ENCODE measurements at regions not wholly inside any gene's neighbourhood (a gene's known extent, or its start where the extent isn't known, plus 50 kb on each side); places are given as distances from the start of the nearest gene placed in this dataset.

DNA sequence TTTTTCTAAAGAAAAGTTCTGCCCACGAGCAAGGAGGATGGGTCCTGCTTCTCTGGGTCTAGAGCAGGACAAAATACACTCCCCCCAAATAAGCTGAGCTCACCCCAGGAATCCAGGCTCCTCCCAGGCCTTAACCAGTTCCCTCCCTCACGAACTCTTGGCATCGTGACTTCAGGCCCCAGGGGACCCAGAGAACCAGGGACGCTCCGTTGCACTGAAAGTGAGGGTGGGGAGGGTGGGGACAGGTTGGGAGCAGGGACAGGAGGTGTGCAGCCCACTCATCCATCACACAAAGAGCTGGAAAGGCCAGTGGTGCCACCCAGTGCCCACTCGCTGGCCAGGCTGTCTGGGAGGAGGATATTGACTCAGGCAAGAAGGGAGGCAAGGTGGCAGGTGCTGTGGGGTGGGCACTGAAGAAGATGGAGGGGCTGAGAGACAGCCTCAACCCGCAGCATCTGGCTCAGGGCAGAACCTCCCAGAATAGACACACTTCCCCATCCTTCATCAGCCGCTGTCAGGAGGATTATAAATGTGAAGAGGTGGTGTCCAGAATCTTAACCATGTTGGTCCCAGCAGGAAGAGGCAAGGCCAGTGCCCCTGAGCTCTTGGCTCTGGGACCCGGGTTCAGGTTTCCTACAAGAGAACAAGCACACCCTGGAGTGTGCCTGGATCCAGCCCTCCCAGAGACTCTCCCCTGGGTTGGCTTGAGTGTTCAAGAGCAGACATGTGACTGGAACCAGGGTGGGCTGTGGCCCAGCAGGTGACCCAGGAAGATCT lies 67.9 kb upstream of the RPL38 start:
- no peak for DNase-seq (ENCODE audit: low read depth, low spot score)
- Histone ChIP-seq H3K9me3 (ENCODE audit: control insufficient read depth, insufficient read depth, low read depth, low read length) (0 out of 2 replicates have a peak, but pooled peaks cover 1% of the 10 kb centered on the region), H3K36me3 (ENCODE audit: control insufficient read depth, insufficient read depth, low read length) (no peaks in the 10 kb centered on the region), H3K4me1 (ENCODE audit: control insufficient read depth, insufficient read depth, low read length) (no peaks in the 10 kb centered on the region), H3K27ac (ENCODE audit: low read length) (no peak overlapping the region), H3K27me3 (ENCODE audit: control insufficient read depth, insufficient read depth, low read length) (peaks cover 28% of the 10 kb centered on the region), H3K4me3 (ENCODE audit: low read depth in 2 of 2, low read length in 2 of 2) (no peak overlapping the region)
- in situ Hi-C loops (cut with HindIII; ENCODE audit: low pct_unique_long_range_greater_than_20kb, low sequenced_read_pairs) (no loop called here), intact Hi-C loops (cut with micrococcal nuclease; ENCODE audit: unreplicated experiment) (no loop called here)
- no TSS peak for BruUV-seq (replicated peaks)
- POLR2A ChIA-PET, result no interaction called here
- CTCF ChIA-PET, result no interaction called here
- TF ChIP-seq TCF7L2 (IDR thresholded peaks at IDR 0.05; ENCODE audit: low read depth, low read length) (no peak), SIN3A (IDR thresholded peaks at IDR 0.05; ENCODE audit: borderline replicate concordance, insufficient read depth, low read depth, low read length) (no peak), POLR2AphosphoS5 (IDR thresholded peaks at IDR 0.05; ENCODE audit: low read depth, low read length) (no peak)
- TF ChIP-seq, protein P1, sequence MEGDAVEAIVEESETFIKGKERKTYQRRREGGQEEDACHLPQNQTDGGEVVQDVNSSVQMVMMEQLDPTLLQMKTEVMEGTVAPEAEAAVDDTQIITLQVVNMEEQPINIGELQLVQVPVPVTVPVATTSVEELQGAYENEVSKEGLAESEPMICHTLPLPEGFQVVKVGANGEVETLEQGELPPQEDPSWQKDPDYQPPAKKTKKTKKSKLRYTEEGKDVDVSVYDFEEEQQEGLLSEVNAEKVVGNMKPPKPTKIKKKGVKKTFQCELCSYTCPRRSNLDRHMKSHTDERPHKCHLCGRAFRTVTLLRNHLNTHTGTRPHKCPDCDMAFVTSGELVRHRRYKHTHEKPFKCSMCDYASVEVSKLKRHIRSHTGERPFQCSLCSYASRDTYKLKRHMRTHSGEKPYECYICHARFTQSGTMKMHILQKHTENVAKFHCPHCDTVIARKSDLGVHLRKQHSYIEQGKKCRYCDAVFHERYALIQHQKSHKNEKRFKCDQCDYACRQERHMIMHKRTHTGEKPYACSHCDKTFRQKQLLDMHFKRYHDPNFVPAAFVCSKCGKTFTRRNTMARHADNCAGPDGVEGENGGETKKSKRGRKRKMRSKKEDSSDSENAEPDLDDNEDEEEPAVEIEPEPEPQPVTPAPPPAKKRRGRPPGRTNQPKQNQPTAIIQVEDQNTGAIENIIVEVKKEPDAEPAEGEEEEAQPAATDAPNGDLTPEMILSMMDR (IDR thresholded peaks at IDR 0.05), result no peak
- TF ChIP-seq, protein P2, sequence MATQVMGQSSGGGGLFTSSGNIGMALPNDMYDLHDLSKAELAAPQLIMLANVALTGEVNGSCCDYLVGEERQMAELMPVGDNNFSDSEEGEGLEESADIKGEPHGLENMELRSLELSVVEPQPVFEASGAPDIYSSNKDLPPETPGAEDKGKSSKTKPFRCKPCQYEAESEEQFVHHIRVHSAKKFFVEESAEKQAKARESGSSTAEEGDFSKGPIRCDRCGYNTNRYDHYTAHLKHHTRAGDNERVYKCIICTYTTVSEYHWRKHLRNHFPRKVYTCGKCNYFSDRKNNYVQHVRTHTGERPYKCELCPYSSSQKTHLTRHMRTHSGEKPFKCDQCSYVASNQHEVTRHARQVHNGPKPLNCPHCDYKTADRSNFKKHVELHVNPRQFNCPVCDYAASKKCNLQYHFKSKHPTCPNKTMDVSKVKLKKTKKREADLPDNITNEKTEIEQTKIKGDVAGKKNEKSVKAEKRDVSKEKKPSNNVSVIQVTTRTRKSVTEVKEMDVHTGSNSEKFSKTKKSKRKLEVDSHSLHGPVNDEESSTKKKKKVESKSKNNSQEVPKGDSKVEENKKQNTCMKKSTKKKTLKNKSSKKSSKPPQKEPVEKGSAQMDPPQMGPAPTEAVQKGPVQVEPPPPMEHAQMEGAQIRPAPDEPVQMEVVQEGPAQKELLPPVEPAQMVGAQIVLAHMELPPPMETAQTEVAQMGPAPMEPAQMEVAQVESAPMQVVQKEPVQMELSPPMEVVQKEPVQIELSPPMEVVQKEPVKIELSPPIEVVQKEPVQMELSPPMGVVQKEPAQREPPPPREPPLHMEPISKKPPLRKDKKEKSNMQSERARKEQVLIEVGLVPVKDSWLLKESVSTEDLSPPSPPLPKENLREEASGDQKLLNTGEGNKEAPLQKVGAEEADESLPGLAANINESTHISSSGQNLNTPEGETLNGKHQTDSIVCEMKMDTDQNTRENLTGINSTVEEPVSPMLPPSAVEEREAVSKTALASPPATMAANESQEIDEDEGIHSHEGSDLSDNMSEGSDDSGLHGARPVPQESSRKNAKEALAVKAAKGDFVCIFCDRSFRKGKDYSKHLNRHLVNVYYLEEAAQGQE (IDR thresholded peaks at IDR 0.05; ENCODE audit: insufficient read depth in 1 of 2, low read depth in 2 of 2, low read length in 1 of 2), result no peak
- ATAC-seq, result no peak

DNA sequence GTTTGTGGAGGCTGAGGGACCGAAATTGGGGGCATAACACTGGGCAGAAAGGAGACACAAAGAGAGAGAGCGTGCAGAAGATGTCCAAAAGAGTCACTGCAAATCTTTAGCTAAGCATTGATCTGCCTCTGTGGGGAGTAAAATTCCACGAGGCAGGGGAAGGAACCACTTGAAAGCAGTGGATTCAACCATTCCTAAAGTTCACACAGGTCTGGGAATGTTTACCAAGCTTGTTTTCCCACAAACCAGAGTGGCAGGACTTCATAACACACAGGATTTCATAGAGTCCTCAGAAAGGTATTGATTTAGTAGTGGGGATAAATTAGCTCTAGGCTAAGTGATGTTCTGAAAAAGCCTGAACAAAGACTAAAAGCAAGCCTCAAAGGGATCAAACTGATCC lies 66.1 kb upstream of the RPL38 start:
- Histone ChIP-seq H3K27me3 (ENCODE audit: control insufficient read depth, insufficient read depth, low read length) (peaks cover 21% of the 10 kb centered on the region), H3K27ac (ENCODE audit: low read length) (no peak overlapping the region), H3K4me1 (ENCODE audit: control insufficient read depth, insufficient read depth, low read length) (no peaks in the 10 kb centered on the region), H3K36me3 (ENCODE audit: control insufficient read depth, insufficient read depth, low read length) (no peaks in the 10 kb centered on the region), H3K4me3 (ENCODE audit: low read depth in 2 of 2, low read length in 2 of 2) (no peak overlapping the region), H3K9me3 (ENCODE audit: control insufficient read depth, insufficient read depth, low read depth, low read length) (peaks cover 12% of the 10 kb centered on the region)
- DNase-seq (ENCODE audit: low read depth, low spot score) (no peak), ATAC-seq (no peak)
- intact Hi-C loops (cut with micrococcal nuclease; ENCODE audit: unreplicated experiment) (no loop called here), in situ Hi-C loops (cut with HindIII; ENCODE audit: low pct_unique_long_range_greater_than_20kb, low sequenced_read_pairs) (no loop called here)
- no peak for TF ChIP-seq TCF7L2 (IDR thresholded peaks at IDR 0.05; ENCODE audit: low read depth, low read length)
- TF ChIP-seq, protein P1 (IDR thresholded peaks at IDR 0.05), result no peak
- CTCF ChIA-PET, result no interaction called here
- BruUV-seq (replicated peaks), result no TSS peak
- POLR2A ChIA-PET, result no interaction called here

Measured in Panc1 (cell line).